HepG2 (cell line): ENCODE measurements at regions not wholly inside any gene's neighbourhood (a gene's known extent, or its start where the extent isn't known, plus 50 kb on each side); places are given as distances from the start of the nearest gene placed in this dataset.

ENCODE experiments used
- ATAC-seq: fragments of 200-7000 bp; cut with Tn5 transposase; 3 replicates; pipeline ENCODE4 v1.9.1; 2020; ENCODE audit warnings: mild to moderate bottlenecking, moderate library complexity
- BruUV-seq: library from RNA; stranded (reverse); fragments of 400-500 nt; replicated peaks from 2 replicates; lab custom pipeline; 2021; lab: Mats Ljungman, UMichigan
- CTCF ChIA-PET: fragments of 300-600 bp; formaldehyde crosslinking; extraction: SDS; loops from one replicate; lab custom pipeline; 2021; ENCODE audit warnings: low total read pairs, inconsistent platforms, low intra/inter-chr PET ratio; lab: Yijun Ruan, JAX
- POLR2A ChIA-PET: fragments of 350-600 bp; sonication (Branson Sonifier 250); formaldehyde crosslinking; loops from one replicate; lab custom pipeline; 2020; ENCODE audit warnings: antibody characterized with exemption, inconsistent platforms; lab: Yijun Ruan, JAX
- DNase-seq: peaks from one replicate; pipeline ENCODE4 v3.0.0-alpha.2; 2015; ENCODE audit warnings: low spot score
- FAIRE-seq: peaks from 3 replicates; lab custom pipeline; 2011; peaks lifted over from hg19 to GRCh38; lab: Jason Lieb, UNC
- H2AFZ ChIP-seq: one replicate; pipeline ENCODE4 v1.6.1; 2011; ENCODE audit warnings: low read length, inconsistent platforms
- H3K27ac ChIP-seq: fragments of 300-600 bp; 3 replicates; pipeline ENCODE4 v1.8.0; 2011; ENCODE audit warnings: mixed run types, mild to moderate bottlenecking, mixed read lengths, low read length, inconsistent platforms; ENCODE audit not compliant: insufficient read depth; ENCODE audit errors: extremely low read length
- H3K27me3 ChIP-seq, 2 experiments: fragments of 200-600 bp in 1 of 2; 2 replicates in 1 of 2; 3 replicates in 1 of 2; pipeline versions ENCODE4 v1.6.0 to v1.8.0; 2011; ENCODE audit warnings: low read length in 2 of 2, mild to moderate bottlenecking in 2 of 2, moderate library complexity in 2 of 2, inconsistent platforms in 1 of 2; ENCODE audit not compliant: insufficient read depth in 2 of 2, control insufficient read depth in 1 of 2
- H3K36me3 ChIP-seq, 2 experiments: fragments of 200-600 bp in 1 of 2; replicated peaks in 1 of 2; 2 replicates in 1 of 2; 3 replicates in 1 of 2; pipeline versions ENCODE4 v1.5.1 to v1.8.0; 2011; ENCODE audit warnings: low read length in 2 of 2, inconsistent platforms in 1 of 2; ENCODE audit not compliant: insufficient read depth in 2 of 2, control insufficient read depth in 1 of 2
- H3K4me1 ChIP-seq: 2 replicates; pipeline ENCODE4 v1.5.1; 2012; ENCODE audit warnings: low read length, inconsistent platforms; ENCODE audit not compliant: insufficient read depth
- H3K4me2 ChIP-seq: 2 replicates; pipeline ENCODE4 v1.6.0; 2011; ENCODE audit warnings: low read depth, low read length, inconsistent platforms
- H3K4me3 ChIP-seq, 3 experiments: fragments of 200-600 bp in 1 of 3; sonication (generic), shearing (Covaris generic) in 1 of 3; replicated peaks in 1 of 3; 2 replicates each; pipeline ENCODE4 v1.5.1; 2011 to 2016; ENCODE audit warnings: low read length in 3 of 3, inconsistent platforms in 2 of 3, low read depth in 2 of 3, mild to moderate bottlenecking in 2 of 3, control low read depth in 1 of 3, mixed read lengths in 1 of 3; ENCODE audit not compliant: insufficient read depth in 1 of 3
- H3K79me2 ChIP-seq: one replicate; pipeline ENCODE4 v1.6.1; 2011; ENCODE audit warnings: low read length, inconsistent platforms; ENCODE audit not compliant: insufficient read depth
- H3K9ac ChIP-seq: 2 replicates; pipeline ENCODE4 v1.6.0; 2011; ENCODE audit warnings: mild to moderate bottlenecking, low read depth, low read length, inconsistent platforms; ENCODE audit not compliant: insufficient read depth
- H3K9me3 ChIP-seq: 2 replicates; pipeline ENCODE4 v1.5.1; 2012; ENCODE audit warnings: mild to moderate bottlenecking, low read length
- H4K20me1 ChIP-seq: 2 replicates; pipeline ENCODE4 v1.6.0; 2011; ENCODE audit warnings: inconsistent platforms, mild to moderate bottlenecking, low read length, moderate library complexity; ENCODE audit not compliant: insufficient read depth
- CHD2 ChIP-seq: IDR thresholded peaks from 2 replicates; pipeline ENCODE4 v1.6.1; 2011; ENCODE audit warnings: low read depth, low read length, improper control_type of control experiment
- FLYWCH1 ChIP-seq: sonication (generic); formaldehyde crosslinking; IDR thresholded peaks from 2 replicates; pipeline ENCODE4 v1.8.1; 2023; ENCODE audit warnings: mild to moderate bottlenecking, missing genetic modification reagents
- FOXJ3 ChIP-seq: sonication (generic); formaldehyde crosslinking; IDR thresholded peaks from 2 replicates; pipeline ENCODE4 v1.4.0; 2020; ENCODE audit warnings: missing genetic modification reagents, mild to moderate bottlenecking, borderline replicate concordance
- KLF13 ChIP-seq: sonication (generic); formaldehyde crosslinking; IDR thresholded peaks from 2 replicates; pipeline ENCODE4 v1.4.0; 2020; ENCODE audit warnings: mild to moderate bottlenecking, missing genetic modification reagents
- PHF8 ChIP-seq: sonication (generic); formaldehyde crosslinking; IDR thresholded peaks from 2 replicates; pipeline ENCODE4 v1.5.0; 2020; ENCODE audit warnings: missing genetic modification reagents
- RORA ChIP-seq: sonication (generic); formaldehyde crosslinking; IDR thresholded peaks from 2 replicates; pipeline ENCODE4 v1.5.0; 2020; ENCODE audit warnings: mild to moderate bottlenecking, missing genetic modification reagents, moderate library complexity
- SALL2 ChIP-seq: sonication (generic); formaldehyde crosslinking; IDR thresholded peaks from 2 replicates; pipeline ENCODE4 v1.8.1; 2023; ENCODE audit warnings: mild to moderate bottlenecking, missing genetic modification reagents, inconsistent platforms
- ZFP1 ChIP-seq: IDR thresholded peaks from 2 replicates; pipeline ENCODE4 v1.6.1; 2016
- ZNF30 ChIP-seq: sonication (generic); formaldehyde crosslinking; IDR thresholded peaks from 2 replicates; pipeline ENCODE4 v1.5.0; 2020; ENCODE audit warnings: mild to moderate bottlenecking, missing genetic modification reagents
- ZNF317 ChIP-seq: sonication (generic); formaldehyde crosslinking; IDR thresholded peaks from 2 replicates; pipeline ENCODE4 v1.5.0; 2020; ENCODE audit warnings: mild to moderate bottlenecking, missing genetic modification reagents
- ZNF772 ChIP-seq: sonication (generic); formaldehyde crosslinking; IDR thresholded peaks from 2 replicates; pipeline ENCODE4 v1.5.0; 2020; ENCODE audit warnings: mild to moderate bottlenecking, missing genetic modification reagents
- WGBS: methylation state at CpG from one replicate; pipeline ENCODE4 v1.1.6; 2017; ENCODE audit warnings: low lambda C conversion rate; 5-methylcytosine and 5-hydroxymethylcytosine counted together
- in situ Hi-C: cut with HindIII; loops from 2 replicates; pipeline ENCODE4 v1.10.0; 2017; ENCODE audit warnings: low pct_unique_long_range_greater_than_20kb; ENCODE audit not compliant: extremely low pct_ligation_motif_present
- intact Hi-C: fragments of 100-400 bp; cut with micrococcal nuclease; formaldehyde crosslinking; loops from one replicate; pipeline ENCODE4 v1.10.0; 2022; ENCODE audit not compliant: unreplicated experiment
- TF ChIP-seq, protein P1 (sequence below): sonication (generic); formaldehyde crosslinking; IDR thresholded peaks from 2 replicates; pipeline ENCODE4 v1.8.0; 2022; ENCODE audit warnings: mild to moderate bottlenecking, missing genetic modification reagents, moderate library complexity
- TF ChIP-seq, protein P2 (sequence below): sonication (generic); formaldehyde crosslinking; IDR thresholded peaks from 2 replicates; pipeline ENCODE4 v1.4.0; 2020; ENCODE audit warnings: missing genetic modification reagents, borderline replicate concordance
- TF ChIP-seq, protein P3 (sequence below): sonication (generic); formaldehyde crosslinking; IDR thresholded peaks from 2 replicates; pipeline ENCODE4; 2020; ENCODE audit warnings: missing genetic modification reagents, mild to moderate bottlenecking, borderline replicate concordance
- TF ChIP-seq, protein P4 (sequence below): sonication (generic); formaldehyde crosslinking; IDR thresholded peaks from 2 replicates; pipeline ENCODE4 v1.4.0; 2020; ENCODE audit warnings: missing genetic modification reagents
- TF ChIP-seq, protein P5 (sequence below): sonication (generic); formaldehyde crosslinking; IDR thresholded peaks from 2 replicates; pipeline ENCODE4 v1.4.0; 2020; ENCODE audit warnings: mild to moderate bottlenecking, missing genetic modification reagents

DNA sequence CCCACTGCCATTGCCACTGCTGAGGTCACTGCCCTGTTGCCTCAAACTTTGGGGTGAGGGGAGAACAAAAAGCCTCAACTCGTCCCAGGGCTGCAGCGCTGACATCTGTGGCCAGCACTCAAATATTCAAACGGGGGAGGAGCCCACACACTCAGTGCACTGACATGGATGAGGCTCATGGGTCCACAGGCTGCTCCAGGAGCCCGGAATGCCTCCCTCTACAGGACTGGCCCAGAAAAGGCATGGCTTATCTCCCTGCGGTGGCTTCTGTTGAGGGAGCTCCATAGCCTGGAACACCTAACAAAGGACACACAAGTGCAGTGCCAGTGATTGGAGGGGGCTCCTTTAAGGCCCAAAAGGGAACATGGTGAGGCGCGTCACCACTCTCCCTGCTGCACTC lies 341.1 kb upstream of the LUZP2 start:
- H3K4me1 ChIP-seq: no peaks in the 10 kb centered on the region
- FAIRE-seq: no peak
- no peaks in the 10 kb centered on the region for H3K79me2 ChIP-seq
- TF ChIP-seq, protein P1, sequence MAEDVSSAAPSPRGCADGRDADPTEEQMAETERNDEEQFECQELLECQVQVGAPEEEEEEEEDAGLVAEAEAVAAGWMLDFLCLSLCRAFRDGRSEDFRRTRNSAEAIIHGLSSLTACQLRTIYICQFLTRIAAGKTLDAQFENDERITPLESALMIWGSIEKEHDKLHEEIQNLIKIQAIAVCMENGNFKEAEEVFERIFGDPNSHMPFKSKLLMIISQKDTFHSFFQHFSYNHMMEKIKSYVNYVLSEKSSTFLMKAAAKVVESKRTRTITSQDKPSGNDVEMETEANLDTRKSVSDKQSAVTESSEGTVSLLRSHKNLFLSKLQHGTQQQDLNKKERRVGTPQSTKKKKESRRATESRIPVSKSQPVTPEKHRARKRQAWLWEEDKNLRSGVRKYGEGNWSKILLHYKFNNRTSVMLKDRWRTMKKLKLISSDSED (CRISPR knock-in tag): no peak
- TF ChIP-seq ZFP1 (CRISPR knock-in tag) (no peak), FOXJ3 (CRISPR knock-in tag) (no peak), RORA (CRISPR knock-in tag) (no peak), ZNF772 (CRISPR knock-in tag) (no peak), PHF8 (no peak), ZNF317 (CRISPR knock-in tag) (no peak), KLF13 (CRISPR knock-in tag) (no peak), CHD2 (no peak), FLYWCH1 (CRISPR knock-in tag) (no peak), SALL2 (CRISPR knock-in tag) (no peak), ZNF30 (CRISPR knock-in tag) (no peak)
- TF ChIP-seq, protein P2, sequence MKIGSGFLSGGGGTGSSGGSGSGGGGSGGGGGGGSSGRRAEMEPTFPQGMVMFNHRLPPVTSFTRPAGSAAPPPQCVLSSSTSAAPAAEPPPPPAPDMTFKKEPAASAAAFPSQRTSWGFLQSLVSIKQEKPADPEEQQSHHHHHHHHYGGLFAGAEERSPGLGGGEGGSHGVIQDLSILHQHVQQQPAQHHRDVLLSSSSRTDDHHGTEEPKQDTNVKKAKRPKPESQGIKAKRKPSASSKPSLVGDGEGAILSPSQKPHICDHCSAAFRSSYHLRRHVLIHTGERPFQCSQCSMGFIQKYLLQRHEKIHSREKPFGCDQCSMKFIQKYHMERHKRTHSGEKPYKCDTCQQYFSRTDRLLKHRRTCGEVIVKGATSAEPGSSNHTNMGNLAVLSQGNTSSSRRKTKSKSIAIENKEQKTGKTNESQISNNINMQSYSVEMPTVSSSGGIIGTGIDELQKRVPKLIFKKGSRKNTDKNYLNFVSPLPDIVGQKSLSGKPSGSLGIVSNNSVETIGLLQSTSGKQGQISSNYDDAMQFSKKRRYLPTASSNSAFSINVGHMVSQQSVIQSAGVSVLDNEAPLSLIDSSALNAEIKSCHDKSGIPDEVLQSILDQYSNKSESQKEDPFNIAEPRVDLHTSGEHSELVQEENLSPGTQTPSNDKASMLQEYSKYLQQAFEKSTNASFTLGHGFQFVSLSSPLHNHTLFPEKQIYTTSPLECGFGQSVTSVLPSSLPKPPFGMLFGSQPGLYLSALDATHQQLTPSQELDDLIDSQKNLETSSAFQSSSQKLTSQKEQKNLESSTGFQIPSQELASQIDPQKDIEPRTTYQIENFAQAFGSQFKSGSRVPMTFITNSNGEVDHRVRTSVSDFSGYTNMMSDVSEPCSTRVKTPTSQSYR (CRISPR knock-in tag): no peak
- TF ChIP-seq, protein P3, sequence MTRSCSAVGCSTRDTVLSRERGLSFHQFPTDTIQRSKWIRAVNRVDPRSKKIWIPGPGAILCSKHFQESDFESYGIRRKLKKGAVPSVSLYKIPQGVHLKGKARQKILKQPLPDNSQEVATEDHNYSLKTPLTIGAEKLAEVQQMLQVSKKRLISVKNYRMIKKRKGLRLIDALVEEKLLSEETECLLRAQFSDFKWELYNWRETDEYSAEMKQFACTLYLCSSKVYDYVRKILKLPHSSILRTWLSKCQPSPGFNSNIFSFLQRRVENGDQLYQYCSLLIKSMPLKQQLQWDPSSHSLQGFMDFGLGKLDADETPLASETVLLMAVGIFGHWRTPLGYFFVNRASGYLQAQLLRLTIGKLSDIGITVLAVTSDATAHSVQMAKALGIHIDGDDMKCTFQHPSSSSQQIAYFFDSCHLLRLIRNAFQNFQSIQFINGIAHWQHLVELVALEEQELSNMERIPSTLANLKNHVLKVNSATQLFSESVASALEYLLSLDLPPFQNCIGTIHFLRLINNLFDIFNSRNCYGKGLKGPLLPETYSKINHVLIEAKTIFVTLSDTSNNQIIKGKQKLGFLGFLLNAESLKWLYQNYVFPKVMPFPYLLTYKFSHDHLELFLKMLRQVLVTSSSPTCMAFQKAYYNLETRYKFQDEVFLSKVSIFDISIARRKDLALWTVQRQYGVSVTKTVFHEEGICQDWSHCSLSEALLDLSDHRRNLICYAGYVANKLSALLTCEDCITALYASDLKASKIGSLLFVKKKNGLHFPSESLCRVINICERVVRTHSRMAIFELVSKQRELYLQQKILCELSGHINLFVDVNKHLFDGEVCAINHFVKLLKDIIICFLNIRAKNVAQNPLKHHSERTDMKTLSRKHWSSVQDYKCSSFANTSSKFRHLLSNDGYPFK (CRISPR knock-in tag): no peak
- TF ChIP-seq, protein P4, sequence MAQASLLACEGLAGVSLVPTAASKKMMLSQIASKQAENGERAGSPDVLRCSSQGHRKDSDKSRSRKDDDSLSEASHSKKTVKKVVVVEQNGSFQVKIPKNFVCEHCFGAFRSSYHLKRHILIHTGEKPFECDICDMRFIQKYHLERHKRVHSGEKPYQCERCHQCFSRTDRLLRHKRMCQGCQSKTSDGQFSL (CRISPR knock-in tag): no peak
- TF ChIP-seq, protein P5, sequence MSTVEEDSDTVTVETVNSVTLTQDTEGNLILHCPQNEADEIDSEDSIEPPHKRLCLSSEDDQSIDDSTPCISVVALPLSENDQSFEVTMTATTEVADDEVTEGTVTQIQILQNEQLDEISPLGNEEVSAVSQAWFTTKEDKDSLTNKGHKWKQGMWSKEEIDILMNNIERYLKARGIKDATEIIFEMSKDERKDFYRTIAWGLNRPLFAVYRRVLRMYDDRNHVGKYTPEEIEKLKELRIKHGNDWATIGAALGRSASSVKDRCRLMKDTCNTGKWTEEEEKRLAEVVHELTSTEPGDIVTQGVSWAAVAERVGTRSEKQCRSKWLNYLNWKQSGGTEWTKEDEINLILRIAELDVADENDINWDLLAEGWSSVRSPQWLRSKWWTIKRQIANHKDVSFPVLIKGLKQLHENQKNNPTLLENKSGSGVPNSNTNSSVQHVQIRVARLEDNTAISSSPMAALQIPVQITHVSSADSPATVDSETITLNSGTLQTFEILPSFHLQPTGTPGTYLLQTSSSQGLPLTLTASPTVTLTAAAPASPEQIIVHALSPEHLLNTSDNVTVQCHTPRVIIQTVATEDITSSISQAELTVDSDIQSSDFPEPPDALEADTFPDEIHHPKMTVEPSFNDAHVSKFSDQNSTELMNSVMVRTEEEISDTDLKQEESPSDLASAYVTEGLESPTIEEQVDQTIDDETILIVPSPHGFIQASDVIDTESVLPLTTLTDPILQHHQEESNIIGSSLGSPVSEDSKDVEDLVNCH (CRISPR knock-in tag): no peak
- H4K20me1 ChIP-seq: no peaks in the 10 kb centered on the region
- 60% methylated on average over 3 of the region's 7 CpGs for WGBS
- no peaks in the 10 kb centered on the region for H3K9me3 ChIP-seq
- intact Hi-C loops: no loop called here
- BruUV-seq: no TSS peak
- H3K4me3 ChIP-seq: no peak overlapping the region
- H2AFZ ChIP-seq: no peak overlapping the region
- H3K27me3 ChIP-seq: no peaks in the 10 kb centered on the region
- H3K27ac ChIP-seq: no peak overlapping the region
- H3K9ac ChIP-seq: no peak overlapping the region
- DNase-seq: peak; percentile 3
- peak; percentile 91 for ATAC-seq
- ChIA-PET CTCF (no interaction called here), POLR2A (no interaction called here)
- no peaks in the 10 kb centered on the region for H3K36me3 ChIP-seq
- in situ Hi-C loops: no loop called here
- no peak overlapping the region for H3K4me2 ChIP-seq
